Astrocyte (in vitro differentiated cells and primary cell): ENCODE measurements at regions not wholly inside any gene's neighbourhood (a gene's known extent, or its start where the extent isn't known, plus 50 kb on each side); places are given as distances from the start of the nearest gene placed in this dataset.

ENCODE experiments used
- EZH2 ChIP-seq: IDR thresholded peaks from 2 replicates; pipeline ENCODE4 v1.6.1; 2012; ENCODE audit warnings: mild to moderate bottlenecking, low read length, inconsistent platforms; ENCODE audit not compliant: insufficient read depth
- TF ChIP-seq, protein P1 (sequence below): IDR thresholded peaks from 2 replicates; pipeline ENCODE4 v1.5.1; 2011; ENCODE audit warnings: low read depth, mild to moderate bottlenecking, inconsistent platforms, low read length, moderate library complexity; ENCODE audit not compliant: insufficient read depth

DNA sequence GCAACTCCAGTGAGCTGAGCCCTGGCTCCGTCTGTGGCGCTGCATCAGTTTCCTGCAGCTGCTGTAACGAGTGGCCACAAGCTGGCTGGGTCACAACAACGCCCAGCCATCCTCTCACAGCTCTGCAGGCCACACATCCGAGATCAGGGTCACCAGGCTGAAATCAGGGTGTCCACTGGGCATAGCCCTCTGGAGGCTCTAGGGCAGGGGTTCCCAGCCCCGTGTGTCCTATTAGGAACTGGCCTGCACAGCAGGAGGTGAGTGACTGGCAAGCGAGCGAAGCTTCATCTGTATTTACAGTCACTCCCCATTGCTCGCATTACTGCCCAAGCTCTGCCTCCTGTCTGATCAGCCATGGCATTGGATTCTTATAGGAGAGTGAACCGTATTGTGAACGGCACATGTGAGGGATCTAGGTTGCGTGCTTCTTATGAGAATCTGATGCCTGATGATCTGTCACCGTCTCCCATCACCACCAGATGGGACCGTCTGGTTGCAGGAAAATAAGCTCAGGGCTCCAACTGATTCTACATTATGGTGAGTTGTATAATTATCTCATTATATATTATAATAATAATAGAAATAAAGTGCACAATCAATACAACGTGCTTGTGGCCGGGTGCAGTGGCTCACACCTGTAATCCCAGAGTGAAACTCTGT is 176.5 kb downstream of the SEC14L1 start:
- TF ChIP-seq, protein P1, sequence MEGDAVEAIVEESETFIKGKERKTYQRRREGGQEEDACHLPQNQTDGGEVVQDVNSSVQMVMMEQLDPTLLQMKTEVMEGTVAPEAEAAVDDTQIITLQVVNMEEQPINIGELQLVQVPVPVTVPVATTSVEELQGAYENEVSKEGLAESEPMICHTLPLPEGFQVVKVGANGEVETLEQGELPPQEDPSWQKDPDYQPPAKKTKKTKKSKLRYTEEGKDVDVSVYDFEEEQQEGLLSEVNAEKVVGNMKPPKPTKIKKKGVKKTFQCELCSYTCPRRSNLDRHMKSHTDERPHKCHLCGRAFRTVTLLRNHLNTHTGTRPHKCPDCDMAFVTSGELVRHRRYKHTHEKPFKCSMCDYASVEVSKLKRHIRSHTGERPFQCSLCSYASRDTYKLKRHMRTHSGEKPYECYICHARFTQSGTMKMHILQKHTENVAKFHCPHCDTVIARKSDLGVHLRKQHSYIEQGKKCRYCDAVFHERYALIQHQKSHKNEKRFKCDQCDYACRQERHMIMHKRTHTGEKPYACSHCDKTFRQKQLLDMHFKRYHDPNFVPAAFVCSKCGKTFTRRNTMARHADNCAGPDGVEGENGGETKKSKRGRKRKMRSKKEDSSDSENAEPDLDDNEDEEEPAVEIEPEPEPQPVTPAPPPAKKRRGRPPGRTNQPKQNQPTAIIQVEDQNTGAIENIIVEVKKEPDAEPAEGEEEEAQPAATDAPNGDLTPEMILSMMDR, result no peak
- TF ChIP-seq EZH2, result no peak
